NCI-H748 (cell line): ENCODE measurements at regions not wholly inside any gene's neighbourhood (a gene's known extent, or its start where the extent isn't known, plus 50 kb on each side); places are given as distances from the start of the nearest gene placed in this dataset.
A peak's percentile ranks its signal among the peaks of the same experiment; 100 is the strongest.

Source experiments
- DNase-seq: peaks from one replicate; lab custom pipeline; 2025; ENCODE audit not compliant: unreplicated experiment; lab: John Stamatoyannopoulos, UW

GRCh38 chr1:222370913-222371675, 176.8 kb downstream of the HHIPL2 start:
- DNase-seq, result no peak

- no peak for DNase-seq
These were observed 177.6 kb downstream of the HHIPL2 start for GRCh38 chr1:222370081-222370912.

DNA sequence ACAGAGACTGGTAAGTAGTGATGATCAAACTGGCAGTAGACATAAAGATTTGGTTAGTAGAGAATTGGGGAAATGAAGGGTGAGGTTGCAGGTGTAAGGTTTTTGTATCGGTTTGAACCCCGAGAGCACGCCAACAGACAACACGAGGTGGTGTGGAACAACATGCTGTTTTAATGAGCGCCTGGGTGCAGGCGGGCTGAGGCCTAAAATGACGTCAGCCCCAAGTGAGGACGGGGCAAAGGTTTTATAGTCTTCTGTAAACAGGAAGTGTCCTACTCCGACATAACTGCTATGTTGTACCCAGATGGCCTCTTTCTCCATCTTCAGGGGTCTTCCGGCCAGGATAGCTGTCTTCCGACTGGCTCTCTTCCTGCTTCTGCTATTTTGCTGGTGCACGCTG, 178.8 kb downstream of the HHIPL2 start:
- no peak for DNase-seq

GRCh38 chr1:222358100-222358499, 189.8 kb downstream of the HHIPL2 start:
- DNase-seq, result no peak

DNA sequence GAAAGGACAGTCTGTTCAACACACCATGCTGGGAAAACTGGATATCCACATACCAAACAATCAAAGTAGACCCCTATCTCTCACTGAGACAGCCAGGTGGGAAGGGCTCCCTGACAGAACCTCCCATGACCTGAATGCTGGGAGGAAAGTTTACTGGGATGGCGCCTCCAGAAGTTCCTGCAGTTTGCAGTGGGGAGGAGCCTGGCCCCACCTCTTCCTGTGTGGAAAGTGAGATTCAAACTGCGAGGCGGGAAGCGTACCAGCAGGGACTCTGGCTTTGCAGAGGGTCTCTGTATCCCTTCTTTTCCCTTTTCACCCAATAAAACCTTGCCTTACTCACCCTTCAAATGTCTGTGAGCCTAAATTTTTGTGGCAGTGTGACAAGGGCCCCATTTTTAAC, 190.7 kb downstream of the HHIPL2 start:
- no peak for DNase-seq

DNA sequence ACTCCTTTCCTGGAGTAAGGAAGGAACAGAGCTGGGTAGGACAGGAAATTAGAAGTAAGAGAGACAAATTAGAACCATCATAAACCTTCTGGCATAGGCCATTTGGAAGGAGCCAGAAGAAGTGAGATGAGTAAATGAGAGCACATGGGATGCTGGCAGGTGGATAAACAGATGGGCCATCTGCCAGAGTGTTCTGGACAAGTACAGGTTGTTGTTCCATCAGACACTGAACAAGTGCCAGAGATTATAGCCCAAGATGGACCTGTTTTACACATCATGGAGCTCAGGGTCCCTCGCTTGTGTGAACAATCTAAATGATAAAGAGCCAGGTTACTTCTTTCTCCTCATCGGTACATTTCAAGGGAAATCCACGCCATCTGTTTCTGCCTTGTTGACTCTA, 200.3 kb downstream of the HHIPL2 start:
- DNase-seq, result peak; percentile 8

GRCh38 chr1:222346955-222347354, 200.9 kb downstream of the HHIPL2 start:
- DNase-seq, result no peak

DNA sequence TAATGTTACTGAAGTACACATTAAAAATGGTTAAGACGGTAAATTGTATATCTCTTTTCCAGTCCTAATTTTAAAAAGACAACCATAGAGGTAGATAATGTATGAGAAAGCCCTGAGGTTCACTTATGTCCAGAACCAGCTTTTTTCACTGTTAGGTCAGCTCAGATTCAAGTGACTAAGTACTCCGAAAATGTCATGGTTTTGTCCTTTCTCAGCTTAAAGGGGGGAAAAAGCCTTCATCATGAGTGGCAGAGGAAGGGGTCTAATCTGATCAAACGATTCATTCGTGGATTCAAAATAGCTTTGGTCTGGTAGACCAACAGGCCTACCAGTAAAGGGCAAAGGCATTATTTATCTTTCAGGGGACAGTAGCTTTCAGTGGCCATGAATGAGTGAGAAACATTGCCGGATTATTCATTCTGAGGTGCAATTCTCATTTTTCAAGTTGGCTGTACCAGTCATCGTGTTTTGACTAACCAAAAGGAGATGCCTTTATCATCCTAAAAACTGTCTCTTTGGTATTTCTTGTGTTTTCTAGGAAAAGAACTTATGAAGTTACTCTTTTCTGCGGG, 208.4 kb downstream of the HHIPL2 start:
- DNase-seq, result no peak

DNA sequence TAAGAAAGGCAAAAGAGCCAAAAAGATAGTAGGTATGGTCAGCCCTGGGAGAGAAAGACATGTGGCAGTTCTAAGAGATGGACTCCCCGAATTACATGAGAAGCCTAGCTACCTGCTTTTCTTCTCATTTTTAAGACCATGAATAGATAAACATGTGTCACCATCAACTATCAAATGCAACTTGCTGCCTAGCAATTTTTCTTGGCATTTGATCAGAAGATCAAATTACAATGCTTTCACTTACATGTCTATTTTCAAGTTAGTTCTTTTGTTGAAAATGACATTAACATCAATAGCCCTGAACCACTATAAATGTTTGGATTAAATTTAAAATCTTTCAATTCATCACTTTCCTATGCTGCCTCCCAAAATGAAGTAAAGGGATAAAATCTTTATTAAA, 212.3 kb downstream of the HHIPL2 start:
- DNase-seq, result no peak

DNA sequence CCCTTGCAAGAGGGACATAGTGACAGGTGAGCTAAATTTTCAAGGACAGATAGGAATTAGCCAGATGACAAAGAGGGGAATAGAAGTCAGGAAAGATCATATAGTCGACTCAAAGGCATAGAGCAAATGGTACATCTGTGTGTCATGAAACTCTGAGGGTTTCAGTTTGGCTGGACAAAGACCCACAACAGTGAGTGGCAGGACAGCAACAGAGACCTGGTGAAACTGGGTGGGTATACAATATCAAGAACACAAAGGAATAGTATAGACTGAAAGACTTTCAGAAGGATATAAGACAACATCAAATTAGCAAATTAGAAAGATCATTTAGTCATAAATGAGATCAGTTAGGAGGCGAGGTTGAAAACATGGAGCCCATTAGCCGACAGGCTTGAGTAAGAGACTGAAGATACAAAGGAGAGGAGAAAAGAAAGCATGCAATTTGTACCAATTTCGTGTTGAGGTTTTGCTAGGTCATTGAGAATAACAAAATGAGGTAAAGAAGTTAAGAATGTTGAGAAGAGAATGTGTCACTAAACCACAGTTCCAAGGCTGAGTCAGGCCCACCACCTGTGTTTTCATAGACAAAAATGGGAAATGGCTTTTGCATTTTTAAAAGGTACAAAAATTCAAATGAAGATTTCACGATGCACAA, 213.8 kb downstream of the HHIPL2 start:
- DNase-seq, result no peak

GRCh38 chr1:222331765-222332164, 216.1 kb downstream of the HHIPL2 start:
- DNase-seq, result no peak

DNA sequence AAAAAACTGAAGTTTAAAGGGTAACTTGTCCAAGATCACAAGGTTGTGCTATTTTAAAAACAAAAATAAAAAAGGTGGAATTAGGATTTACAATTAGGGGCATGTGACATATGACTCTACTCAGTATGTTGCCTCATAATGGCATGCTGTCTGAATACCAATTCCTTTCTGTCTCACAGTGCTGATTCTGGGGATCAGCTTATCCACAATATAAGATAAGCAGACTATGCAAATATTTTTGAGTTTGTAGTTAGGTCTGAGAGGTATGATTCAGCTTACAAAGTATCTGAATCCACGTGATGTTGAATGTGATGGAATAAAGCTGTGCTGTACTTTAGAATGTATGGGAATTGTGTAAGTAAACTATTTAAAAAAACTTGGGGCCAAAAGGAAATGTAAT, 216.6 kb downstream of the HHIPL2 start:
- DNase-seq, result no peak

DNA sequence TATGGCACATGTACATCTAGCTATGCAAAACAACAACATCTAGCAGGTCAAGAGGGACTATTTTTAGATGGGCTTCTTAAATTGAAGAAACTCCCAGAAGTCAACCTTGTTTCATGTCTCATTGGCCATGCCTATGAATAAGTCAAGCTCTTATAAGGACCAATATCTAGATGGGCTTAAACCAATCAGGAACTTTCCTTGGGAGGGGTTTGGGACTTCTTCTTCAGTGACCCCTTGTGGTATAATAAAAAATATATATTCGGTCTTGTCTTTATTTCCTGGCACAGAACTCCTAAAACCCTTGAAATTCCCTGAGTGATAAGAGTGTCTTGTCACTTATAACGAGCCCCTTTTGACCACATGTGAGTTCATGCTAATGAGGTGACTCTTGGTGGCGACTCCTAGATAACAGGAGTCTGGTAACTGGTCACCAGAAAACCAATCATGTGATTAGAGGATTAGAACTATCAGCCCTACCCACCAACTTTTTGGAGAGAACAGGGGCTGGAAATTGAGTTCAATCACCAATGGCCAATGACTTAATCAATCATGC, 218.3 kb downstream of the HHIPL2 start:
- no peak for DNase-seq

- DNase-seq, result no peak
These were observed 221.2 kb downstream of the HHIPL2 start for GRCh38 chr1:222326710-222327036.

DNA sequence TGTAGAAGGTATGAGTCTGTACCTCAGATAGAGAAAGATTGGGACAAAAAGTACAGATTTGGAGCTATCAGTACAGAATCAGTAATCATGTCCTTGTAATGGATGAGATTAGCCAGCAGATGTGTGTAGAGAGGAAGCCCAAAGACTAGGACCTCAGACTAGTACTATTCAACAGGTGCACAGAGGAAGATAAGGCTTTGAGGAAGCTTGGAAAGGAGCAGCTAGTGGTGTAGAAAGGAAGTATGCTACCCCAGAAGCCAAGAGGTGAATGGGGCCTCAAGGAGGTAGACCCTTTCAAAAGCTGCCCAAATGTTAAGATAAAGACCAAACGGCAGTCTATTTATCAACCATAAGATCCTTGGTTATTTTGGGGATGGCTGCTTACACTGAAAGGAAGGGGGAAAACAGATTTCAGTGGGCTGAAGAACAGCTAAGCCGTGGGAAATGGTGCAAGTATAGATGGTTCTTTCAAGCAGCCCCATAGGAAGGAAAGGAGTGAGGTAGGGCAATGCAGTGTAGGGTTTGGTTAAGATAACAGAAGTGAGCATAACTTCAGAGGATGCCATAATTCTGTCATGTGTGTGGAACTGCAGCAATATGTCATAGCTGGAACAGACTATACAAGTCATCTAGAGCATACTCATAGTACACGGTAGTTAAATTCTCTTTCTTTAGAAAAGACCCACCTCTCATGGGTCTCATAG, 221.7 kb downstream of the HHIPL2 start:
- no peak for DNase-seq

DNA sequence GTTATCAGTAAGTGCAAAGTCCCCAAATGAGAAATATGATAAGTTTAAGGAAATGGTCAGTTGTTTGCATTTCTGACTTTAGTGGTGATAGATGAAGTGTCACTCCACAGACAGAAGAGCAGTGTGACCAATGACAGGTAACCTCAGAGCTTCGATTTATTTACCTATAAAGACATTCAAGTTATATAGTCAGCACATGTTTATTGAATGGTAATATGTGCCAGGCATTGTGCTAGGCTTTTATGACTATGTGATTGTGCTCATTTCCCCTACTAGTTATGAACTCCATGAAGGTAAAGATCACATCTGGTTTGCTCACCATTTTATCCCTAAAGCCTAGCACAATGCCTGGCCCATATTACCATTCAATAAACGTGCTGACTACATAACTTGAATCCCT, 222.4 kb downstream of the HHIPL2 start:
- DNase-seq, result no peak

GRCh38 chr1:222314839-222315238, 233.1 kb downstream of the HHIPL2 start:
- DNase-seq, result no peak

- no peak for DNase-seq
These were observed 237.1 kb downstream of the HHIPL2 start for GRCh38 chr1:222310836-222311235.

GRCh38 chr1:222307621-222308020, 240.3 kb downstream of the HHIPL2 start:
- DNase-seq, result no peak

DNA sequence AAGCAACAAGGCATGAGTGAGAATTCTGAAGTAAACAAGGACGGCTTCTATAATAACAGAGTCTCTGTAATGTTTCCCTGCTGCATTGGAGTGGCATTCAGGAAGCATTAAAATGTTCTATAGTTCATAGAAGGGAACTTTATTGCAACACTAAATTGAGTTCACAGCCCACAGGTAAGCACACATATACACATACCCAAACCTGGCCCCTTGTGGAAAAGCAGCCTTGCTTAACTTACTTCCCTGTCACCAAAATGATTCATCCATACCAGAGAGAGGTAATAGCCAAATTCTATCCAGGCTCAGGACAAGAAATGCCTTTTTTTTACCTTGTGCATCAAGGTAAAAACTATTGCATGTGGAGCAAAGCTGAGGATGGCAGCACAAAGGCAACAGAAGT, 241.4 kb downstream of the HHIPL2 start:
- no peak for DNase-seq

DNA sequence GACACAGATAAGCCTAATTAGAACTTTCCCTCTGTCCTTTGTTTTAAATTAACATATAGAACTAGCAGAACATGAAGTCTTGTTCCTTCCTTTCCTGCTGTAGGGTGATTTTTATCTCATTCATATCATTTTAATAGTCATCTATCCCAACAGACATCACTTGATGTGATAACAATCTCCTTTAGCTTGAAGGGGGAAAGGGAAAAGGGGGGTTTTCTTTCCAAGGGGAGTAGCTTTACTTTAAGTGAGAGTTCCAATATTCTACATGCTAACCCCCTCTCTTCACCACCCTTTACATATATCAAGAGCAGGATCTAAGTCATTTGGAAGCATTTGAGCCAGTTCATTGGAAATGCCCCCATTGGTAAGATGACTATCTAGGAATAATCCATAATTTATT, 241.9 kb downstream of the HHIPL2 start:
- DNase-seq, result no peak
